BLaER1 (cell line): ENCODE measurements at regions not wholly inside any gene's neighbourhood (a gene's known extent, or its start where the extent isn't known, plus 50 kb on each side); places are given as distances from the start of the nearest gene placed in this dataset.

Experiments used
- H3K27ac ChIP-seq: shearing (Covaris generic); formaldehyde crosslinking; 2 replicates; pipeline ENCODE4 v1.8.1; 2022
- H3K27me3 ChIP-seq: shearing (Covaris generic); formaldehyde crosslinking; 2 replicates; pipeline ENCODE4 v1.8.1; 2022
- H3K36me3 ChIP-seq: shearing (Covaris generic); formaldehyde crosslinking; 2 replicates; pipeline ENCODE4 v1.8.1; 2022
- H3K4me1 ChIP-seq: shearing (Covaris generic); formaldehyde crosslinking; 2 replicates; pipeline ENCODE4 v1.8.1; 2022
- H3K4me2 ChIP-seq: shearing (Covaris generic); formaldehyde crosslinking; 2 replicates; pipeline ENCODE4 v1.8.1; 2022
- H3K4me3 ChIP-seq: shearing (Covaris generic); formaldehyde crosslinking; 2 replicates; pipeline ENCODE4 v1.8.1; 2022
- H3K9ac ChIP-seq: shearing (Covaris generic); formaldehyde crosslinking; 2 replicates; pipeline ENCODE4 v1.8.1; 2022
- H3K9me3 ChIP-seq: shearing (Covaris generic); formaldehyde crosslinking; 2 replicates; pipeline ENCODE4 v1.8.1; 2022
- H4K20me1 ChIP-seq: shearing (Covaris generic); formaldehyde crosslinking; 2 replicates; pipeline ENCODE4 v1.8.1; 2022
- Cebpa-rat ChIP-seq: shearing (Covaris generic); IDR thresholded peaks from 2 replicates; pipeline ENCODE4 v1.8.1; 2022

GRCh38 chr2:65494078-65494477, 61.7 kb upstream of the SPRED2 start:
- no peak overlapping the region for H3K9ac ChIP-seq
- no peak overlapping the region for H3K4me3 ChIP-seq
- H3K27me3 ChIP-seq, result no peaks in the 10 kb centered on the region
- no peaks in the 10 kb centered on the region for H4K20me1 ChIP-seq
- H3K9me3 ChIP-seq, result peaks cover 20% of the 10 kb centered on the region
- no peak for TF ChIP-seq Cebpa-rat
- H3K4me1 ChIP-seq, result 0 out of 2 replicates have a peak, but pooled peaks cover under 1% of the 10 kb centered on the region
- H3K36me3 ChIP-seq, result no peaks in the 10 kb centered on the region
- no peak overlapping the region for H3K4me2 ChIP-seq
- H3K27ac ChIP-seq, result no peak overlapping the region

GRCh38 chr2:65491381-65491905, 59.0 kb upstream of the SPRED2 start:
- Histone ChIP-seq H4K20me1 (no peaks in the 10 kb centered on the region), H3K4me1 (no peaks in the 10 kb centered on the region), H3K27ac (no peak overlapping the region), H3K27me3 (no peaks in the 10 kb centered on the region), H3K4me2 (no peak overlapping the region), H3K36me3 (no peaks in the 10 kb centered on the region), H3K4me3 (no peak overlapping the region), H3K9ac (no peak overlapping the region), H3K9me3 (peaks cover 46% of the 10 kb centered on the region)
- TF ChIP-seq Cebpa-rat, result no peak

- no peak overlapping the region for H3K9ac ChIP-seq
- H3K27ac ChIP-seq, result no peak overlapping the region
- no peak overlapping the region for H3K4me2 ChIP-seq
- no peaks in the 10 kb centered on the region for H3K4me1 ChIP-seq
- no peaks in the 10 kb centered on the region for H4K20me1 ChIP-seq
- no peaks in the 10 kb centered on the region for H3K27me3 ChIP-seq
- no peaks in the 10 kb centered on the region for H3K36me3 ChIP-seq
- no peak for TF ChIP-seq Cebpa-rat
- peaks cover 51% of the 10 kb centered on the region for H3K9me3 ChIP-seq
- no peak overlapping the region for H3K4me3 ChIP-seq
Measured at GRCh38 chr2:65490222-65490621, 57.8 kb upstream of the SPRED2 start.

GRCh38 chr2:65489269-65489668, 56.9 kb upstream of the SPRED2 start:
- no peak overlapping the region for H3K27ac ChIP-seq
- no peak overlapping the region for H3K4me3 ChIP-seq
- no peak overlapping the region for H3K4me2 ChIP-seq
- no peaks in the 10 kb centered on the region for H3K36me3 ChIP-seq
- no peaks in the 10 kb centered on the region for H3K27me3 ChIP-seq
- no peaks in the 10 kb centered on the region for H3K4me1 ChIP-seq
- no peak for TF ChIP-seq Cebpa-rat
- no peak overlapping the region for H3K9ac ChIP-seq
- no peaks in the 10 kb centered on the region for H4K20me1 ChIP-seq
- peaks cover 51% of the 10 kb centered on the region for H3K9me3 ChIP-seq

- no peaks in the 10 kb centered on the region for H4K20me1 ChIP-seq
- H3K9ac ChIP-seq, result no peak overlapping the region
- TF ChIP-seq Cebpa-rat, result no peak
- H3K4me3 ChIP-seq, result no peak overlapping the region
- peaks cover 51% of the 10 kb centered on the region for H3K9me3 ChIP-seq
- H3K4me2 ChIP-seq, result no peak overlapping the region
- no peak overlapping the region for H3K27ac ChIP-seq
- H3K36me3 ChIP-seq, result no peaks in the 10 kb centered on the region
- no peaks in the 10 kb centered on the region for H3K4me1 ChIP-seq
- no peaks in the 10 kb centered on the region for H3K27me3 ChIP-seq
Measured at GRCh38 chr2:65488527-65488926, 56.1 kb upstream of the SPRED2 start.

GRCh38 chr2:65487404-65487803, 55.0 kb upstream of the SPRED2 start:
- H3K27ac ChIP-seq, result no peak overlapping the region
- H3K4me2 ChIP-seq, result no peak overlapping the region
- H3K9me3 ChIP-seq, result peaks cover 51% of the 10 kb centered on the region
- no peak overlapping the region for H3K9ac ChIP-seq
- TF ChIP-seq Cebpa-rat, result no peak
- H3K4me3 ChIP-seq, result no peak overlapping the region
- H3K27me3 ChIP-seq, result no peaks in the 10 kb centered on the region
- no peaks in the 10 kb centered on the region for H3K36me3 ChIP-seq
- H4K20me1 ChIP-seq, result no peaks in the 10 kb centered on the region
- H3K4me1 ChIP-seq, result no peaks in the 10 kb centered on the region

GRCh38 chr2:65486802-65487201, 54.4 kb upstream of the SPRED2 start:
- H4K20me1 ChIP-seq, result no peaks in the 10 kb centered on the region
- no peak overlapping the region for H3K4me3 ChIP-seq
- H3K9me3 ChIP-seq, result peaks cover 51% of the 10 kb centered on the region
- H3K4me1 ChIP-seq, result no peaks in the 10 kb centered on the region
- no peak for TF ChIP-seq Cebpa-rat
- no peak overlapping the region for H3K9ac ChIP-seq
- no peaks in the 10 kb centered on the region for H3K36me3 ChIP-seq
- H3K27ac ChIP-seq, result no peak overlapping the region
- no peaks in the 10 kb centered on the region for H3K27me3 ChIP-seq
- no peak overlapping the region for H3K4me2 ChIP-seq

GRCh38 chr2:65486282-65486681, 53.9 kb upstream of the SPRED2 start:
- Histone ChIP-seq H3K27ac (no peak overlapping the region), H3K4me3 (no peak overlapping the region), H3K4me2 (no peak overlapping the region), H3K4me1 (no peaks in the 10 kb centered on the region), H3K36me3 (no peaks in the 10 kb centered on the region), H3K9ac (no peak overlapping the region), H3K27me3 (no peaks in the 10 kb centered on the region), H3K9me3 (peaks cover 51% of the 10 kb centered on the region), H4K20me1 (no peaks in the 10 kb centered on the region)
- no peak for TF ChIP-seq Cebpa-rat

GRCh38 chr2:65485839-65486238, 53.4 kb upstream of the SPRED2 start:
- H4K20me1 ChIP-seq, result no peaks in the 10 kb centered on the region
- no peak overlapping the region for H3K9ac ChIP-seq
- H3K27me3 ChIP-seq, result no peaks in the 10 kb centered on the region
- no peak for TF ChIP-seq Cebpa-rat
- H3K27ac ChIP-seq, result no peak overlapping the region
- no peaks in the 10 kb centered on the region for H3K4me1 ChIP-seq
- H3K36me3 ChIP-seq, result no peaks in the 10 kb centered on the region
- H3K9me3 ChIP-seq, result peaks cover 48% of the 10 kb centered on the region
- no peak overlapping the region for H3K4me3 ChIP-seq
- no peak overlapping the region for H3K4me2 ChIP-seq

GRCh38 chr2:65483763-65484162, 51.4 kb upstream of the SPRED2 start:
- H3K9me3 ChIP-seq, result peaks cover 28% of the 10 kb centered on the region
- no peaks in the 10 kb centered on the region for H3K27me3 ChIP-seq
- no peak for TF ChIP-seq Cebpa-rat
- peaks cover 17% of the 10 kb centered on the region for H3K4me1 ChIP-seq
- no peak overlapping the region for H3K9ac ChIP-seq
- no peaks in the 10 kb centered on the region for H3K36me3 ChIP-seq
- H3K4me2 ChIP-seq, result no peak overlapping the region
- H3K4me3 ChIP-seq, result no peak overlapping the region
- H4K20me1 ChIP-seq, result no peaks in the 10 kb centered on the region
- H3K27ac ChIP-seq, result no peak overlapping the region

- H3K4me2 ChIP-seq, result no peak overlapping the region
- no peaks in the 10 kb centered on the region for H4K20me1 ChIP-seq
- H3K4me1 ChIP-seq, result peaks cover 19% of the 10 kb centered on the region
- H3K4me3 ChIP-seq, result no peak overlapping the region
- H3K27me3 ChIP-seq, result no peaks in the 10 kb centered on the region
- no peak overlapping the region for H3K9ac ChIP-seq
- no peaks in the 10 kb centered on the region for H3K36me3 ChIP-seq
- peaks cover 20% of the 10 kb centered on the region for H3K9me3 ChIP-seq
- no peak for TF ChIP-seq Cebpa-rat
- no peak overlapping the region for H3K27ac ChIP-seq
Measured at GRCh38 chr2:65482971-65483370, 50.6 kb upstream of the SPRED2 start.
